Esophagus squamous epithelium (tissue), 4 donors: ENCODE measurements at regions not wholly inside any gene's neighbourhood (a gene's known extent, or its start where the extent isn't known, plus 50 kb on each side); places are given as distances from the start of the nearest gene placed in this dataset.

Source experiments
- CTCF ChIP-seq, 6 experiments: fragments of 450-650 bp in 4 of 6; fragments of 200-600 bp in 2 of 6; sonication (generic) in 2 of 6; IDR thresholded peaks; one replicate each; pipeline ENCODE4 v1.5.1; 2016 to 2019; ENCODE audit warnings: antibody characterized with exemption in 6 of 6, mild to moderate bottlenecking in 4 of 6, moderate library complexity in 4 of 6
- POLR2A ChIP-seq, 4 donors: fragments of 450-650 bp; IDR thresholded peaks; one replicate each; pipeline ENCODE4 v1.6.1; 2017; ENCODE audit warnings: antibody characterized with exemption in 4 of 4, mild to moderate bottlenecking in 4 of 4, moderate library complexity in 3 of 4

GRCh38 chr5:96031180-96031579, 69.5 kb upstream of the ELL2 start:
- TF ChIP-seq CTCF (IDR thresholded peaks at IDR 0.05) (no peak), POLR2A (IDR thresholded peaks at IDR 0.05) (no peak)
